Suppressor macrophage treated with lipopolysaccharide for 1 hour (primary cell): ENCODE measurements at regions not wholly inside any gene's neighbourhood (a gene's known extent, or its start where the extent isn't known, plus 50 kb on each side); places are given as distances from the start of the nearest gene placed in this dataset.
"Not testable (repeated sequence)": the region's sequence is repeated elsewhere in the genome, so short reads cannot be mapped to it uniquely, and the experiment has no call there.

Experiments used
- DNase-seq, 3 donors: peaks; one replicate each; pipeline ENCODE4 v3.0.0-alpha.2; 2020 to 2022

DNA sequence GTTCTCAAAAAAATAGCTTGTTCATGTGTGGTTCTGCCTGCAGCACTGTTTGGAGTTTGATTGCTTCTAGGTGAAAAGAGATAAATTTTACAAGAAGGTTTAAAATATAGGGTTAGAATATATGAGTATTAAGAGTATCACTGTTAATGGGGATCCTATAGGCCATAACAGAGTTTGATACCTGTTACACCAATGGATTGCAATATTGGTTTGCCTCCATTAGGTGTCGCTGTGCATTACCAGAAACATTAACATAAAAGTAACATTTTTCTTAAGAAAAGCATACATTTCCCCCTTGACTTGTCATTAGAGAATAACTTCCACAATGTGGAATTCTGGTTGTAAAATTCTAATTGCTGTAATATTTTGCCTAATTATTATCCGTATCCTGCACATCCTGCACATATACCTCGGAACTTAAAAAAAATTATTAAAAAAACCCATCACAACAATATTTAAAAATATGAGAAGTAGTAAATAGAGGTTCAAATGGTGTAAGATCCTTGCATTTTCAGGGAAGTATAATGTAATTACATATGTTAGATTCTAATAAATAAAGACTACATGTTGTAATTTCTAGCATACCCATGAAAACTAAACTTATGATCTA lies 63.0 kb downstream of the CYP4A11 start:
- peak; percentile 36 to 62 (median 49) for DNase-seq

GRCh38 chr1:46876093-46876492 lies 65.2 kb downstream of the CYP4A11 start:
- not testable (repeated sequence) for DNase-seq
